ENCODE measurements at regions not wholly inside any gene's neighbourhood (a gene's known extent, or its start where the extent isn't known, plus 50 kb on each side); places are given as distances from the start of the nearest gene placed in this dataset.

DNA sequence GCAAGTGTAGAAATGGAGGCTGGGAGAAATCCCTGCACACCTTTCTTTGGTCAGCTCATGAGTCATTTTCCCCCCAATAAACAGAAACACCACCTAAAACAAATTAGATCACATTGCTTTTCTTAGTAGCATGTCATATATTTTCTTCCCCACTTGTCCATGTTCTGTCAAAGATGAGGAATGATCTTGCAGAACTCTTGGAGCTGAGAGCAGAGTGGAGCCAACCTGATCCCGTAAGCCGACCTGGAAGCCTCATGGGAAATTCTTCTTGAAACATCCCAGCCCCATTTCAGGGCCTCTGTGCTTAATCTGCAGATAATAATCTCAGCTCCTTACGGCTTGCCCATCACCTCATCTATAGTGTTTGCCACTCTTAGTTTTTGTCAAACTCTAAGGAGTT is 284.6 kb upstream of the ELAC2 start:
- no peak for DNase-seq

DNA sequence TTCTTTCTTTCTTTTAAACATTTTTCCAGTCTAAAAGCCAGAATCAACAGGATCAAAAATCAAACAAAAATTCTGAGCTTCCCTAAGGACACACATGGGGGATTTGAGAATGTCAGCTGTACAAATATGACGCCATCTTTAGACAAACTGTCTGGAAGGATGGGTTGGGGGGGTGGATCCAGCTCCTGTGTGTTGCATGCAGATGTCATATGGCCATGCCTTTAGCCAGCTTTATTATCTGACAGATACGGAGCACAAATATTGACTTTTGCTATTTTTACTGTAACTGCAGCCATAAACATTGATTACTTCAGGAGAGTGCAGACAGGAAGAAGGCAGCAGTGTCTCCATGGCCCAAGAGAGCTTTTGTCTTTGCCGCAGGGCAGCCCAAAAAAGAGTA is 279.4 kb upstream of the ELAC2 start:
- no peak for DNase-seq

DNA sequence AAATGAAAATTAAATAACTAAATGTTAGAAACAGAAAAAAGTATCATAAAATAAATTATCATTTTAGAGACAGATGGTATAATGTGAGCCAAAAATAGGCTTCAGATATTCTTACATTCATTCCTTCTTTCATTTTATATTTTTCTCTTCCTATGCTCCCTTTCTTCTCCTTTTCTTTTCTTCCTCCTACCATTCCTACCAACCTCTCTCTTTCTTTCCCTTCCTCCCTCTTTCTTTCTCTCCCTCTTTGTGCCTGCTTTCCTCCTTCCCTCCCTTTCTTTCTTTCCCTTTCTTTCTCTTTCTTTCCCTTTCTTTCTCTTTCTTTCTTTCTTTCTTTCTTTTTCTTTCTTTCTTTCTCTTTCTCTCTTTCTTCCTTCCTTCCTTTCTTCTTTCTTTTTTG is 275.6 kb upstream of the ELAC2 start:
- DNase-seq: no peak

DNA sequence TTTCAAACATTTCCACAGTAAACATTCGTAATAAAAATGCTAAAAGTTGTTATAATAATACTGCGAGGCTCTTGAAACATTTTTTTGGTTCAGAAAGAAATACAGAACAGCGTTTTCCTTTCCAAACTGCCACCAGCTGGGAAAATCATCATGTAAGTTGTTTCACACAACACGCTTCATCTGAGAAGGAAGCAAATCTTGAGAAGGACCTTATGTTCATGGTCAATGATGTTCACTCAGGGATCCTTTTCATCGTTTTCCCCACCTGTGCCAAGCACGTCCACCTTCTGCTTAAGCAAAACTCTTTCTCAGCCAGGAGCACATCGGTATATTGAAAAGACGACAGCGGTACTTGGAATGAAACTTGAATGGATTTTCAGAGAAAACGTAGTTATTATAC is 274.5 kb upstream of the ELAC2 start:
- DNase-seq: no peak

DNA sequence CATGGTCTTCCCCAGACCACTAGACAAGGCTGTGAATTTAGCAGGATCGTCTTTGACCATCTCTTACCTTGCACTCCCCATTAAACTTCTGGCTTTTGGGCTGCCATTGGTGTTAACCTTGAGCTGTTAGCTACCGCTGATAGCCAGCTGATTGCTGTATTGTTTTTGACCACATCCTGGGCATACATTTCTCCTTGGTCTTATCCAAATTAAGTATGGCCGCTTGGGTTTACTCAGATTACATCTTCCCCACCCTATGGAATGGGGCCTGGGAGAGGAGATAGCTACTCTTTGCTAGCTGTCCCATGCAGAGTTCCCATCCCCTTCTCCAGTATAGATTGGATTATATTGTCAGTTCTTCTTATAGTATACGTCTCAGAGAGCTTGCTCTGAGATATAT is 270.4 kb upstream of the ELAC2 start:
- no peak for DNase-seq

DNA sequence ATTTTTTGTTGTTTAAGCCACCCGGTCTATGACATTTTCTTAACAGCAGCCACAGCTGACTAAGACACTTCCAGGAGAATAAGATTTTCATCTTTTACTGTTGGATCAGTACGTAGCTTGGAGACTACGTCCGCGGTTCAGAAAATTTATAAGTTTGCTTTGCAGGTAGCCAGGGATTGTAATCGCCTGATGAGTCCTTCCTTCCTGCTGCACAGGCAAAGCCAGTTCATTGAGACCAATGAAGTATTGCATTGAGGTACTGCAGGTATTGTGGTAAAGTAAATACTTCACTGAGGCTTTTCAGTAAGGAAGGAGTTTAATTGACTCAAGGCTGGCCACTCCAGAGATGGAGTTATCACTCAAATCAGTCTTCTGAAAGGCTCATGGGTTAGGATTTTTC is 269.4 kb upstream of the ELAC2 start:
- DNase-seq: no peak

DNA sequence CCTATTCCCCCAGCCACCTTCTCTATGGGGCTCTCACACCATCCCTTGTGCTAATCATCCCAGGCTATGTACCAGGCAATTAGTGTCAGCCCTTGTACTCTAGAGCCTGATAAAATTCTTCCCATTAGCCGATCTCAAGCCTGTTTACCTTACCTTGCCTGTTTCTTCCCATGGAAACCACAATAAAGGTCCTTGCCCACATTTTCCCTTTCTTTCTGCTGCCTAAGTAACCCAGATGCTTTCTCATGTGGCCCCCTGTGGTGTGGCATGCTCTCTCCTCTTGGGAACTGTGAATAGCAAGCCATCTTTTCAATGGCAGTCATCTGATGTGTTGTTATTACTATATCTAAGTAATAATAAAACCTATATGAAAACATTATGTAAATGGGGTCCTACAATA is 265.8 kb upstream of the ELAC2 start:
- DNase-seq: no peak

DNA sequence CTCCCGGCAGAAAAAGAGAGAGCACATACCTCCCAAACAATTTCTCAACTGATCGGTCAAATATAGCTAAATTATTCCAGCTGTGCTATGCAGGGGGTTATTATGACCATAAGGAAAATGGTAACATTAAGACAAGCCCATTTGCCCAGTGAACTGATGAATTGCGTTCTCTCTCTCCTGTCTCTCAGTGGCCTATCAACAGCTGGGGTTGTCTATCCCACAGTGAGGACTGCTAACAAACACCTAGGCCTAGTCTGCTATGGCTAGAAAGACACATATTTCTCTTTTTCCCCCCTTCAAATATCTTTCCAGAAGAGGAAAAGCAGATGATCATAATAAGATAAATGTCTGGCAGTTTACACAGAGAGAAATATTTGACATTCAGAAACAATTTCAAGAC is 263.8 kb upstream of the ELAC2 start:
- DNase-seq: no peak

DNA sequence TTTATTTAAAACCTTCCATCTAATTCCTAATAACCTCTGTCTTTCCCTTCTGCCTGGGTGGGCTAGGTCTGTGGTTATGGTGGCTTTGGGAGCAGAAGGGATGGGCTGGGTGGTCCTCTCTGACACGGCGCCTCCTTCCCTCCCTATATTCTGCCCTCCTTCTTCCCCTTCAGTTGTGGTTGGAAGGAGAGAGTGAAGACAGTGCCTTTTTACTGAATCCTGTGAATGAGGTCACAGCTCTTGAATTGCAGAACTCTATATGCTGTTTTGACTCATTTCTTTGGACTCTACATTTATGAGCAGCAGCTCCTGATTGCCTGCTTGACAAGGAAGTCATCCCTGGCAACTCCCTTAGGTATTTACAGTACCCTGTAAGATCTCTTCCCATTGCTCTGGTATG is 256.0 kb upstream of the ELAC2 start:
- DNase-seq: no peak

DNA sequence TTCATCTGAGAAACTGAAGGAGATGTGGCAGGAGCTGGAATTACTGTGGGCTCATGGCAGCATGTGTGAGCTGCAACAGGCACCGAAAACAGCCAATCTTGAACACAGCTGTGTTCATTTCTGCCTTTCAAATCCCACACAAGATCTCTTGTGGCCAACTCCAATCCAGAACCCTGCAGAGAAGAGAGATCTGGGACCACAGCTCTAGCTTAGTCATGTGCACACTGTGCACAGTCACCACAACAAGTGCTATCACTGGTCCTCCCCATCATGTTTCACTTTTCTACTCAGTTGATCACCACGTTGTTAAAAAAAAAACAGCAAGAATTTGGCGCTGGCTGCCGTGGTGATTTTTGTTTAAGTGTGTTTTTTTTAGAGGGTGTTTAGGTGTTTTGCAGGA is 254.5 kb upstream of the ELAC2 start:
- DNase-seq: no peak

DNA sequence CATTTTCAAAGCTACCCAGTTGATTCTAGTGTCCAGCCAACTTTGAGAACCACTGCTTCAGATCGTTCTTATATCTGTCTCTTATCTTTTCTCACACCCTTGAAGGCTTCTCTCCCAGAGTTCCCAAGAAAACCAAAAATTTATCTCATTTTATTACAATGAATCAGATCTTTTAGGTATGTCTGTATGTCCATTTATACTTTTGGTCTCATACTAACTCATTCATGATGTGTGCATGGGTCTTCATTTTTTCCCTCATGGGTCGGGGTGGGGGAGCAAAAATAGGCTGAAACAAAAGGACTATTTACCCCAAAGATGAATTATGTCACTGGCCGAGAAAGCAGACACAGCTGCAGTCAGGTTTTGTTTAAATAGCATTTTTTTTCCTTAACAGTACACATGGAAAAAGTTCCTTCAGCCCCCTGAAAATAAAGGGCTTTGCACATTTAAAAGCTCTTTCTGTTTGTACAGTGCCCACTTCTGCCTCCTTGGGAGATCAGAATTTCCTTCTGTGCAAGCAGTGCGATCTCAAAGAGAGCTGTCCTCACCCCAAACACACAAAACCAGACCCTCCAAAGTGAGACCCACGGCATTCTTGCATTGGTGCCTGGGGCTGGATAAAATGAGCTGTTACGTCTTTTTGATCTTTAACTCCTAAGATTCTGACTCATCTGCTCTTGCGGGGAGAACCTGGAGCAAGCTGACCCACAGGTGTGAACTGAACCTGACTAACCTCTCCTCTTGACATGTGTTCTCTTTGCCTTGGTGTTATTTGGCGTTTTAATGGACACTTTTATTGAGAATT is 251.2 kb upstream of the ELAC2 start:
- no peak for DNase-seq

DNA sequence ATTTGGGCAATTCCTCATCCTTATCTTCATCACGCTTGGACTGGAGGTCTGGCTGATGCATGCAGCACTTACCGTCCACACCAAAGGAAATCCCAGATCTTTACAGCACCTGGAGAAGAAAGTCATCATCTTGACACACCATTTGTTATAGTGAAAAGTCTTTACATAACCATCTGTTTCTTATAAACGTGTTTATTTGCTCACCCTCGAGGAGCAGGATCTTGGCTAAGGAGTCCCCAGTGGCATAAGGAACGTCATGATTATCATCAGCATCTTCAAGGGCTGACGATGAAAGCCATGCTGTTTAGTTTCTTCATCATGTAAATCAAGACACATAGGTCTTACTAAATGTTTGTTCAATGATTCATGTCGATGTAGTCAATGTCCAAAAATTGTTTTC is 248.8 kb upstream of the ELAC2 start:
- DNase-seq: no peak

DNA sequence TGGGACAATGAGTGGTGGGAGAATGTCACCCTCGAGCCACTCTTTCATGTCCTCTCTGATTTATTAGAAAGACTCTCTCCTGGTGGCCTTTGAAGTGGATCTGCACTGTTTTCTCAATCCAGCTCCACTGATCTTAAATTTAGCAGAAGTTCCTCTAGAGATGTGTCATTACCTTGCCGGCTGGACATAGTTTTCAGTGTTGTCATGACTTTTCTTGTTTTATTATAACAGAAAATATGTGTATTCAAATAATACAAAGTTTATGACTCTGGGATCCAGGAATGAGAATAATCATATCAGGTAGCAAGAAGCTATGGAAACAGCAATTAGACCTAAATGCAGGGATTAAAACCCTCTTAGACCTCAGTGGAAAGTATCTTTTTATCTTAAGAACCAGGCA is 247.5 kb upstream of the ELAC2 start:
- DNase-seq: no peak

DNA sequence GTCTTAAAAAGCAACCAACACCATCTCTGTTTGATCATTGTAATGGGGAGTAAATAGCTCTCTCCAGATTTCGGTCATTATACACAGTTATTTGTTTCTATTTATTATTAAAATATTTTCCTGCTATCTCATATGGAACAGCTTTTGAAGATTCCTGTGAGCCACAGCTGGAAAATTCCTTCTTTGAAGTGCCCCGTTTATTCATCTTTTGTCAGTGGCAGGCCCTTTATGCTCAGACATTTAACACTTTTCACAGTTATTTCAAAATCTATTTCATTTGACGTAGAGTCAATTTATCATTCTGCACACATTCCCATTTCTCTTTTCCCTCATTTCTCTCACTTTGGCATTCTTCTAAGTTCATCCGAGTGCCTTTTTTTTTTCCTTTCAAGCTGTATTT is 245.9 kb upstream of the ELAC2 start:
- no peak for DNase-seq

DNA sequence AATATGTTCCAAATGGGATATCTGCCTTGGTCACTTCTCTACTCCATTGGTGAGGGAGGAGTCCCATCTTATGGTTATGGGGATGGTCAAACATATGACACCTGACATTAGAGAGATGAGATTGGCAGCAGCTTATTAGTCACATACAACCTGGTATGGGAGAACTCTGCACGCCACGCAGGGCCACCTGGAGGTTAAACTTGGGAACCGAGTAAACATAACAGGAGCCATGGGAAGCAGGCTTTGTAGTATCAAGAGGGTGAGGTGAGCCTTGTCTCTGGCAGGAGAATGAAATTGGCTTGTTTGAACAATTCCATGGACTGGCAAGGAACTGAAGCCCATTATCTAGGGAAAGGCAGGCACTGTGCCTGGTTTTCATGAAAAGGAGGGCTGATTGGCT is 238.7 kb upstream of the ELAC2 start:
- no peak for DNase-seq

DNA sequence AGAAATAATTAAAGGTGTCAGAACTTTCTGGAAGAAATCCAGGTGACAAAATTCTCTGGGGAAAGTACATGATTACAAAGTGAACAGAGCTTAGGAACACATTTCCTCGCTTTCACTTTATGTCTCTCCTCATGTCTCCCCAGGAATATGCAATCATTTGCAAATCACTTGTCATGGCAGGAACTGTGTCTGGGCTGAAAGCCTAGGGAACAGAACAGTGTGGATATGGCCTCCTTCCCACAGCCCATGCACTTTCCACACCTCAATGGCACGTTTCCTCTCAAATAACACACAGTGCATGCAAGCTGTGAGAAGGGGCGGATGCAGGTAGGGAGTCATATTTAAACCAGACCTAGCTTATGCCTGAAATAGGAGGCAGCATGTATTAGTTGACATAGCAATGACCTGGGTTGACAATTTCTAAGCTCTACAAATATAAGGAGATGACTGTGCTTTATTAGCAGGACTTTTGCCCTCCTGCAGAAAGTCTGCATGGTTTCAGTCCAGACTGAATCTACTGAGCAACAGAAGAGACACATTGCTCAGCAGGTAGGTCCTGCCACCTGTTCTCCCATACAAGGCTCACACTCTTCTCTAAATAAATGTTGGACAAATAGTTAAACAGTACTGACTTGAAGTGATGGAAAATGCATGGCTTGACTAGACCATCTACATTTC is 236.0 kb upstream of the ELAC2 start:
- DNase-seq: peak in 1 of 14 donors; percentile 18

DNA sequence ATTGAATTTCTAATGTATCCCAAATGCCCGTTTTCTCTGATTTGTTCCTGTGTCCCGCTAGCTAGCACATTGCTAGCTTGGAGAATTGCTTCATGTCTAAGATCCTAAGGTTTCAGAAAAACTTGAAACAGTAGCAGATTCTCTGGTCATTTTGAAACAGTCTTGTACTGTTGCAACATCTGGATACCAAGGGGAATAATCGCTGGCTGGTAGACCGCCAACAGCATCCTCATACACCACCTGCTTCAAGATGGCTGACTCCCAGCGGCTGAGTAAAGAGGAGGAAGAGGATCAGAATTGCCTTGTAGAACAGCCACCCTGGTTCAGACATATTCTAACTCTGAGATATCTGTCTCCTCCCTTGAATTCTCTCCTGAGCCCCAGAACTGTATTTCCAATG is 226.7 kb upstream of the ELAC2 start:
- no peak for DNase-seq

DNA sequence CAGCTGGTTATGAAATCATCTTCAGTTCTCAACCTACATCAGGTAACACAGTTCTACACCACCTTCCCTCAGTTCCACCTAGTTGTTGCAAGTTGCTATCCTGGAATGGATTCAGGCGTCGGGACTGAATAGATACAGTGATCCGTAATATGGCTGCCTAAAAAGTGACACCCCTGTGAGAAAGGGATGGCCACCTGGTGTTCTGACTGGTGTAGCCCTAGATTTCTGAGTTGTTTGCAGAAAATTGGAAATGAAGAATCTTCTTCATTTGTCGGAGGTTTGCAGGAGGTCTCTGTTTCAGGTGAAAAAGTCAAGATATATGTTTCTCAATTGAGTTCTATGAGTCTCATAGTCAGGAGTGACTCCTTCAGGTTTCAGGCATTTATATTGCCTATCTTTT is 225.8 kb upstream of the ELAC2 start:
- DNase-seq: no peak

DNA sequence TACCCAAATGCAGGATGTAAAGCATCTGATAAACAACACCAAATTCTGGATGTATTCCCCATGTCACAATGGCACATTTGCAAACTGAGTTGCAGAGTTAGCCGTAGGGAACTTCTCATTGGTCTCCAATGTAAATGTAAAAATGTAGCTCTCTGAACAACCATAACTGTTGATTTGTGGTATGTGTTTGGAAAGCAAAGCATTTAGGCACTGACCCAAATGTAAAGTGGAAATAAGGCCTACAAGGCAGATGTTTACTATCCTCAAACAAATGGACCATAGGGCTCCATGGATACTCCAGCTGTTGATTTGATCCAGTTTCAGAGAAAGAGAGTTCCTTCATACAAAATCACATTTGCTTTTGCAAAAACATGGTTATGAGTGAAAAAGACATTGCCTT is 223.0 kb upstream of the ELAC2 start:
- DNase-seq: no peak

DNA sequence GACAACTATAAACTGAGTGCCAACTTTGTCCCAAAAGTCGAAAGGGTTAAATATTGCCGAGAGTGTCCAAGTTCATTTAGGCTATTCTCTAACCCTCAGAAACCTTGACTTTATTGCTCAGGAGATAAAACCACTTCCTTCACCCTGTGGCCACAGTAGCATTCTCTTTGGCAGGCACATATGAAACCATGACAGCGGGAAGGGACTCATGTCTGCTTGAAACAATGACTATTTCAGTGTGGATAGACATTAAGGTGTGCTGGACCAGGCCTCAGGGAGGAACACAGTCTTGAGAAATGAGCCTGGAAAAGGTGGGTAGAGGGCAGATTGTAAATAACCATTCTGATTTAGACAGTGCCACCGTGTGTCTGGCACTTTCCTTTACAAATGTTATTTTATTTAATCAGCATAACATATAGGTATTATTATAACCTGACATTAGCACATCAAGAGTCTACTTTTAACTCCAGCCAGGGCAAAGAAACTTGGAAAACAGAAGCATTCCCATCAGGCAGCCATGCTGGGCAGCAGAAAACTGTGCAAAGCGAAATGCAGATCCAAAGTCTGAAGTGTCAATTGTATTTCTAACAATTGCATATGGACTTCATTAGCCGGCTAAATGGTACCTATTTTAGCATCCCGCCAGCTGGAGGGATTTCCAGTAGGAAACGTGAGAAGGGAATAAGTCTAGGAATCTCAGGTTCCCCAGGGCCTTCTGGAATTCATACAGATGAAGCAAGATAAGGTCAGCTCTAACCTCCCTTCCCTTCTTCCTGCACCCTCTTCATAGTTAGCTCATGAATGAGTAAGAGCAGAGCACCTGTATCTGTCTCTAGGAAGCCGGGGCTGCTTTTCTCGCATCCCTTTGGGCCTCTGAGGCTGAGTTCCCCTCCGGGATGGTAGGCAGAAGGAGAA is 212.8 kb upstream of the ELAC2 start:
- DNase-seq: no peak

DNA sequence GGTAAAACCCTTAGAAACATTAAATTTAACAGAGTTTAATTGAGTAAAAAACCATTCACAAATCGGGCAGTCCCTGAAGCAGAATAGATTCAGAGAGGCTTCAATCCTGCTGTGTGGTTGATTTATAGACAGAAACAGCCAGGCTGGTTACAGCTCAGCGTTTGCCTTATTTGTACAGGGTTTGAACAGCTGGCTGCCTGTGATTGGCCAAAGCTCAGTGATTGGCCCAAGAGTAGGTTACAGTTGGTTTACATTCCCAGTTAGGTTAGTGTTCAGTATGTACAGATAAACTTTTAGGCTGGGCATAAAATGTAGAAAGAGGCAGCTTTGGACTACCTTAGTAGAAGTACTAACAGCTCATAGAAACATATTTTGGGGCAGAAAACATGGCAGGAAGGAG is 210.4 kb upstream of the ELAC2 start:
- DNase-seq: no peak

DNA sequence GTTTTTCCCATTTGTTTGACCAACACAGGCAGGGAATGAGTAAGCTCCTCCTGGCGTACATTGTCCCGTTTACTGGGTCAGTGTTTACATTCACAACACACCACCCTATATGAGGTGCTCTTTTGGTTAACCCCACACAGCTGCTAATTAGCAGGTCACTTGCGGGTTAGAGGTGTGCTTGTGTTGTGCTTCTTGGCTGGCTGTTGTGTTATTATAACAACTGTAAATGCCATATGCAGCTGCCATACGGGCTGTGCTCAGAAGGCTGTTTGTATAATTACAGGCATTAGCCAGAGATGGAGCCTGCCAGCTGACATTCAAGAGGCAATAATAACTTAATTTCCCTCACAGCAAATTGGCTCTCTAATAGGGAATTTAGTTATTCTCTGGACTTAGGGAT is 205.1 kb upstream of the ELAC2 start:
- no peak for DNase-seq

DNA sequence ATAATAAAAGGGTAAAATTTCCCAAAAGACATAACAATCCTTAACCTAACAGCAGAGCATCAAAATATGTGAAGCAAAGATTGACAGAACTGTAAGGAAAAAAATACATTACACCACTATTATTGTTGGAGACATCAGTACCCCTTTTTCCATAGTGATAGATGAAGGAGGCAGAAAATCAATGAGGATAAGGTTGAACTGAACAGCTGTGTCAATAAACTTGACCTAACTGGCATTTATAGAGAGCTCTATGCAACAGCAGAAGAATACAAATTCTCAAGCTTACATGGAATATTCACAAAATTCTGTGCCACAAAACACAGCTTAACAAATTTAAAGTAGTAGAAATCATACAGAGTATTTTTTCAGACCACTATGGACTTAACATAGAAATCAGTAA is 195.0 kb upstream of the ELAC2 start:
- DNase-seq: no peak

DNA sequence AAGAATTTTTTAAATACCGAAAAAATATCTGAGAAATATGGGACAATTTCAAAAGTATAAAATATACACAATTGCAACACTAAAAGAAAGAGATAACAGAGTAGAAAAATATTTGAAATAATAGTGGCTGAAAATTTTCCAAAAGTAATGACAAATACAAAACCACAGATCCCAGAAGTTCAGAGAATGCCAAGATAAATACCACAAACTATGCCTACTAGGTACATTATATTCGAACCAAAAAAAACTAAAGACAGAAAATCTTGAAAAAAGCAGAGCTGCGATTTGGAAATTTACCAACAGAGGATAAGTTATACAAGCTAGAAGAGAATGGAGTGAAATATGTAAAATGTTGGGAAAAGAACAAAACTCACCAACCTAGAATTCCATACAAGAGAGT is 191.3 kb upstream of the ELAC2 start:
- no peak for DNase-seq

Measured in C1 segment of cervical spinal cord (tissue), 14 donors.